C4-2B (cell line): ENCODE measurements at regions not wholly inside any gene's neighbourhood (a gene's known extent, or its start where the extent isn't known, plus 50 kb on each side); places are given as distances from the start of the nearest gene placed in this dataset.

ENCODE experiments used
- H3K27ac ChIP-seq: fragments of 450-650 bp; 2 replicates; pipeline ENCODE4 v1.5.1; 2017
- ZFX ChIP-seq: fragments of 450-650 bp; IDR thresholded peaks from 2 replicates; pipeline ENCODE4 v1.6.1; 2017
- TF ChIP-seq, protein P1 (sequence below): fragments of 450-650 bp; conservative IDR thresholded peaks from 2 replicates; pipeline ENCODE4 v1.5.1; 2017; ENCODE audit warnings: mild to moderate bottlenecking

DNA sequence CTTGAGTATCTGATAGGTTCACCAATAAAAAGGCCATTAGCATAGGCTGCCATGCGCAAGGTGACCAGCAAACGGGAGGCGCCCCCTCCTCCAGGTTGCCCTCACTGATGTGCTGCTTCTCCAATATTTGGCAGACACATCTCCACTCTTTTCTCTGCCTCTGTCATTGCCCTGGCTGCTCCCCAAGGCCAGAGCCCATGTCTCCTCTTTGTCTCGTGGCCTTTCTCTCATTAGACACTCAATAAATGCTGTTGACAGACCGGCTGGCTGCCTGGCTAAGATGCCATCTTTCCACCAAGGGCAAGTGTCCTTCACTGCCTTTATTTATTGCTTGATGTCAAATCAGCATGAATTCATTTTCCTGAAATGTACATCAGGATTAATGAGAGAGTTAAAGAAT, 404.0 kb upstream of the KIF2A start:
- TF ChIP-seq, protein P1, sequence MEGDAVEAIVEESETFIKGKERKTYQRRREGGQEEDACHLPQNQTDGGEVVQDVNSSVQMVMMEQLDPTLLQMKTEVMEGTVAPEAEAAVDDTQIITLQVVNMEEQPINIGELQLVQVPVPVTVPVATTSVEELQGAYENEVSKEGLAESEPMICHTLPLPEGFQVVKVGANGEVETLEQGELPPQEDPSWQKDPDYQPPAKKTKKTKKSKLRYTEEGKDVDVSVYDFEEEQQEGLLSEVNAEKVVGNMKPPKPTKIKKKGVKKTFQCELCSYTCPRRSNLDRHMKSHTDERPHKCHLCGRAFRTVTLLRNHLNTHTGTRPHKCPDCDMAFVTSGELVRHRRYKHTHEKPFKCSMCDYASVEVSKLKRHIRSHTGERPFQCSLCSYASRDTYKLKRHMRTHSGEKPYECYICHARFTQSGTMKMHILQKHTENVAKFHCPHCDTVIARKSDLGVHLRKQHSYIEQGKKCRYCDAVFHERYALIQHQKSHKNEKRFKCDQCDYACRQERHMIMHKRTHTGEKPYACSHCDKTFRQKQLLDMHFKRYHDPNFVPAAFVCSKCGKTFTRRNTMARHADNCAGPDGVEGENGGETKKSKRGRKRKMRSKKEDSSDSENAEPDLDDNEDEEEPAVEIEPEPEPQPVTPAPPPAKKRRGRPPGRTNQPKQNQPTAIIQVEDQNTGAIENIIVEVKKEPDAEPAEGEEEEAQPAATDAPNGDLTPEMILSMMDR = no peak
- no peak for TF ChIP-seq ZFX
- no peak overlapping the region for H3K27ac ChIP-seq

GRCh38 chr5:61904730-61905129, 401.3 kb upstream of the KIF2A start:
- no peak overlapping the region for H3K27ac ChIP-seq
- no peak for TF ChIP-seq ZFX
- TF ChIP-seq, protein P1 = no peak

- TF ChIP-seq, protein P1 = no peak
- TF ChIP-seq ZFX = no peak
These were observed 400.4 kb upstream of the KIF2A start for GRCh38 chr5:61905613-61906012.

GRCh38 chr5:61906820-61907219, 399.2 kb upstream of the KIF2A start:
- TF ChIP-seq, protein P1 = no peak
- TF ChIP-seq ZFX = no peak
- H3K27ac ChIP-seq = no peak overlapping the region

More at GRCh38 chr5:61905613-61906012, 400.4 kb upstream of the KIF2A start:
- H3K27ac ChIP-seq = no peak overlapping the region

GRCh38 chr5:61907995-61908394, 398.0 kb upstream of the KIF2A start:
- H3K27ac ChIP-seq = no peak overlapping the region
- TF ChIP-seq, protein P1 = no peak
- no peak for TF ChIP-seq ZFX

GRCh38 chr5:61910771-61911170, 395.2 kb upstream of the KIF2A start:
- no peak for TF ChIP-seq ZFX
- TF ChIP-seq, protein P1 = no peak
- H3K27ac ChIP-seq = no peak overlapping the region

DNA sequence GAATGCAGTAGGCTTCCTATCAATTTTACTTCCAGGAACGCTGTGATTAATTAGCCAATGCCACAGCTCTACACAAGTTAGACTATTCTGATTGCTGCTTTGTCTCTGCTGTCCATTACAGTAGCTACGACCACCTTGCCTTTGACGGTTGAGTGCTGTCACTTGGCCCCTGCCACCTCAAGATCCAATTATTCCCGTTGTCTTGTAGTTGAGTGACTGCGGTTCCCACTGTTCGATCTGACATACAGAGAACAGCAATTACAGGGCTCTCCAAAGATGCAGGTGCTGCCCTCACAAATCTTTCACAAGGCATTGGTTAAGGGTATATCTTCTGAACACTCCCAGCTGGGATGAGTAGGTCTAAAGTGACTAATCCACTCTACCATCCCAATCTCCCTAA, 393.4 kb upstream of the KIF2A start:
- H3K27ac ChIP-seq = no peak overlapping the region
- TF ChIP-seq, protein P1 = no peak
- TF ChIP-seq ZFX = no peak
